GM21737 (cell line): ENCODE measurements at regions not wholly inside any gene's neighbourhood (a gene's known extent, or its start where the extent isn't known, plus 50 kb on each side); places are given as distances from the start of the nearest gene placed in this dataset.
"Not testable (repeated sequence)": the region's sequence is repeated elsewhere in the genome, so short reads cannot be mapped to it uniquely, and the experiment has no call there.

Experiments
- ATAC-seq: cut with Tn5 transposase; IDR thresholded peaks from one replicate; pipeline ENCODE4 v1.9.1; 2021; ENCODE audit warnings: mild to moderate bottlenecking, moderate library complexity; ENCODE audit not compliant: unreplicated experiment

GRCh38 chr17:62159994-62160393 lies 94.9 kb upstream of the MED13 start:
- no peak for ATAC-seq

- no peak for ATAC-seq
These were observed 91.9 kb upstream of the MED13 start for GRCh38 chr17:62156949-62157348.

GRCh38 chr17:62154909-62155308 lies 89.8 kb upstream of the MED13 start:
- ATAC-seq = no peak

GRCh38 chr17:62150471-62150870 lies 85.4 kb upstream of the MED13 start:
- ATAC-seq = no peak

- ATAC-seq = no peak
These were observed 84.9 kb upstream of the MED13 start for GRCh38 chr17:62149961-62150360.

- ATAC-seq = no peak
These were observed 82.2 kb upstream of the MED13 start for GRCh38 chr17:62147284-62147683.

GRCh38 chr17:62140836-62141235 lies 75.8 kb upstream of the MED13 start:
- ATAC-seq = no peak

- ATAC-seq = no peak
These were observed 75.3 kb upstream of the MED13 start for GRCh38 chr17:62140376-62140775.

- ATAC-seq = not testable (repeated sequence)
These were observed 74.7 kb upstream of the MED13 start for GRCh38 chr17:62139690-62140354.

- ATAC-seq = no peak
These were observed 74.1 kb upstream of the MED13 start for GRCh38 chr17:62139141-62139540.

- not testable (repeated sequence) for ATAC-seq
These were observed 73.6 kb upstream of the MED13 start for GRCh38 chr17:62138676-62139121.

GRCh38 chr17:62137734-62138624 lies 72.9 kb upstream of the MED13 start:
- not testable (repeated sequence) for ATAC-seq

GRCh38 chr17:62137013-62137733 lies 72.1 kb upstream of the MED13 start:
- not testable (repeated sequence) for ATAC-seq

- ATAC-seq = no peak
These were observed 70.7 kb upstream of the MED13 start for GRCh38 chr17:62135742-62136141.

- not testable (repeated sequence) for ATAC-seq
These were observed 70.0 kb upstream of the MED13 start for GRCh38 chr17:62135096-62135495.

GRCh38 chr17:62134397-62134796 lies 69.3 kb upstream of the MED13 start:
- ATAC-seq = no peak

GRCh38 chr17:62131271-62131670 lies 66.2 kb upstream of the MED13 start:
- ATAC-seq = not testable (repeated sequence)

- no peak for ATAC-seq
These were observed 65.7 kb upstream of the MED13 start for GRCh38 chr17:62130739-62131138.

- no peak for ATAC-seq
These were observed 61.2 kb upstream of the MED13 start for GRCh38 chr17:62126292-62126691.

GRCh38 chr17:62125307-62125706 lies 60.2 kb upstream of the MED13 start:
- no peak for ATAC-seq

- ATAC-seq = no peak
These were observed 56.1 kb upstream of the MED13 start for GRCh38 chr17:62121025-62121730.
